ENCODE measurements at regions not wholly inside any gene's neighbourhood (a gene's known extent, or its start where the extent isn't known, plus 50 kb on each side); places are given as distances from the start of the nearest gene placed in this dataset.

- POLR2A ChIA-PET: no interaction called here
- Mint-ChIP-seq H3K27ac (ENCODE audit: low read depth, unreplicated experiment) (no peak overlapping the region), H3K27me3 (ENCODE audit: insufficient read depth, unreplicated experiment) (no peaks in the 10 kb centered on the region), H3K36me3 (ENCODE audit: insufficient read depth, unreplicated experiment) (no peaks in the 10 kb centered on the region), H3K4me1 (ENCODE audit: insufficient read depth, unreplicated experiment) (no peaks in the 10 kb centered on the region), H3K9me3 (ENCODE audit: unreplicated experiment) (peaks cover 15% of the 10 kb centered on the region), H3K4me3 (ENCODE audit: unreplicated experiment) (no peak overlapping the region)
- CTCF ChIA-PET: no interaction called here
- intact Hi-C loops (cut with micrococcal nuclease): no loop called here
- TF ChIP-seq CTCF (IDR thresholded peaks at IDR 0.05; ENCODE audit: unreplicated experiment): no peak
- DNase-seq (ENCODE audit: unreplicated experiment): no peak
- BruUV-seq (replicated peaks): no TSS peak
Measured at GRCh38 chr1:88088481-88088880, 595.6 kb upstream of the PKN2 start.

GRCh38 chr1:88089961-88090360 lies 594.1 kb upstream of the PKN2 start:
- H3K27ac Mint-ChIP-seq (ENCODE audit: low read depth, unreplicated experiment): no peak overlapping the region
- no peaks in the 10 kb centered on the region for H3K36me3 Mint-ChIP-seq (ENCODE audit: insufficient read depth, unreplicated experiment)
- no peaks in the 10 kb centered on the region for H3K27me3 Mint-ChIP-seq (ENCODE audit: insufficient read depth, unreplicated experiment)
- DNase-seq (ENCODE audit: unreplicated experiment): no peak
- BruUV-seq (replicated peaks): no TSS peak
- intact Hi-C loops (cut with micrococcal nuclease): no loop called here
- H3K4me1 Mint-ChIP-seq (ENCODE audit: insufficient read depth, unreplicated experiment): no peaks in the 10 kb centered on the region
- H3K4me3 Mint-ChIP-seq (ENCODE audit: unreplicated experiment): no peak overlapping the region
- ChIA-PET POLR2A (interaction anchor here (0.6 kb wide), 1 partner anchor 236 kb away, joined by 3 read pairs; no protein-coding TSS in a partner anchor), CTCF (no interaction called here)
- no peak for TF ChIP-seq CTCF (IDR thresholded peaks at IDR 0.05; ENCODE audit: unreplicated experiment)
- peaks cover 14% of the 10 kb centered on the region for H3K9me3 Mint-ChIP-seq (ENCODE audit: unreplicated experiment)

DNA sequence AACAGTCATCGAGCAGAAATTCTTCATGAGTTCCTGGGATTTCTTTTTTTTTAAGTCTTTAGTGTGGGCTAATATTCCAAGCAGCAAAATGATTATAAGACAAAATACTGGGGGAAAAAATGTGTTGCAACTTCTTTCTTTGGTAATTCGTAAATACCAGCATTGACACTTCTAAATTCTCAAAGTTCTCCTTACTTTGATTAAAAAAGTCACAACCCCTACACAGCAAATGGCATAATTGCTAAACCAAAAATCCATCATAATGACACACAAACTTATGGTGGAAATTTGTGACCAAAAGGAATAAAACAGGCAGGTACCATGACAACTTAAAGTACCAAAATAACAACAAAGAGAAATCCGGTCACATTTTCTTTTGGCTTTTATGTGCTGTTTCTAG lies 585.2 kb upstream of the PKN2 start:
- POLR2A ChIA-PET: no interaction called here
- H3K4me1 Mint-ChIP-seq (ENCODE audit: insufficient read depth, unreplicated experiment): no peaks in the 10 kb centered on the region
- CTCF ChIA-PET: no interaction called here
- intact Hi-C loops (cut with micrococcal nuclease): no loop called here
- no peak overlapping the region for H3K4me3 Mint-ChIP-seq (ENCODE audit: unreplicated experiment)
- H3K36me3 Mint-ChIP-seq (ENCODE audit: insufficient read depth, unreplicated experiment): no peaks in the 10 kb centered on the region
- no TSS peak for BruUV-seq (replicated peaks)
- no peak overlapping the region for H3K27ac Mint-ChIP-seq (ENCODE audit: low read depth, unreplicated experiment)
- no peaks in the 10 kb centered on the region for H3K9me3 Mint-ChIP-seq (ENCODE audit: unreplicated experiment)
- DNase-seq (ENCODE audit: unreplicated experiment): no peak
- no peak for TF ChIP-seq CTCF (IDR thresholded peaks at IDR 0.05; ENCODE audit: unreplicated experiment)
- no peaks in the 10 kb centered on the region for H3K27me3 Mint-ChIP-seq (ENCODE audit: insufficient read depth, unreplicated experiment)

DNA sequence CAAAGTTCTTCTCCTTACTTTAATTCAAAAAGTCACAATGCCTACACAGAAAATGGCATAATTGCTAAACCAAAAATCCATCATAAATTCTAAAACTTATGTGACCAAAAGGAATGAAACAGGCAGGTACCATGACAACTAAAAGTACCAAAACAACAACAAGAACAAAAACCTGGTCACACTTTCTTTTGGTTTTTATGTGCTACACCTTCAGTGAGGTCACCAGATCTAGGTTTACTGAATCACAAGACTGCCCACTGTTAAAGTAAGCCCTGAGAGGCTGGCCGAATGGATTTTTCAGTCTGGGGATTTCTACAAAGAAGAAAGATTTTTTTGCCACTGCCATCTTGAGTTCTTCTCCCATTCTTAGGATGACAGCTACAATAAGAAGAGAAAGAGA lies 583.0 kb upstream of the PKN2 start:
- ChIA-PET POLR2A (no interaction called here), CTCF (interaction anchor here (0.6 kb wide), 1 partner anchor 16 kb away, joined by 3 read pairs; no protein-coding TSS in a partner anchor)
- Mint-ChIP-seq H3K4me3 (ENCODE audit: unreplicated experiment) (no peak overlapping the region), H3K27ac (ENCODE audit: low read depth, unreplicated experiment) (no peak overlapping the region), H3K4me1 (ENCODE audit: insufficient read depth, unreplicated experiment) (no peaks in the 10 kb centered on the region), H3K36me3 (ENCODE audit: insufficient read depth, unreplicated experiment) (no peaks in the 10 kb centered on the region), H3K9me3 (ENCODE audit: unreplicated experiment) (no peaks in the 10 kb centered on the region), H3K27me3 (ENCODE audit: insufficient read depth, unreplicated experiment) (peaks cover 9% of the 10 kb centered on the region)
- no peak for DNase-seq (ENCODE audit: unreplicated experiment)
- intact Hi-C loops (cut with micrococcal nuclease): no loop called here
- no peak for TF ChIP-seq CTCF (IDR thresholded peaks at IDR 0.05; ENCODE audit: unreplicated experiment)
- no TSS peak for BruUV-seq (replicated peaks)

All from MCF 10A (cell line).